Ovary (tissue), 7 donors: ENCODE measurements at regions not wholly inside any gene's neighbourhood (a gene's known extent, or its start where the extent isn't known, plus 50 kb on each side); places are given as distances from the start of the nearest gene placed in this dataset.

ENCODE experiments used
- DNase-seq, 5 donors: peaks; one replicate each; pipeline ENCODE4 v3.0.0-alpha.2; 2019 to 2020
- H3K27ac ChIP-seq, 2 donors: fragments of 200-600 bp; one replicate each; pipeline versions ENCODE4 v1.5.1 to v1.8.0; 2019 to 2022
- H3K27me3 ChIP-seq: fragments of 200-600 bp; one replicate; pipeline ENCODE4 v1.8.0; 2022
- H3K36me3 ChIP-seq: fragments of 200-600 bp; sonication (generic); one replicate; pipeline ENCODE4 v1.5.1; 2019
- H3K4me1 ChIP-seq: one replicate; pipeline ENCODE4 v1.8.1; 2013; ENCODE audit warnings: mild to moderate bottlenecking, moderate library complexity; ENCODE audit not compliant: insufficient read depth
- H3K4me3 ChIP-seq: fragments of 200-600 bp; sonication (generic); one replicate; pipeline ENCODE4 v1.5.1; 2017
- H3K9me3 ChIP-seq, 2 donors: fragments of 200-600 bp in 1 of 2; sonication (generic) in 1 of 2; one replicate each; pipeline versions ENCODE4 v1.5.1 to v1.8.1; 2013 to 2019; ENCODE audit warnings: mild to moderate bottlenecking in 1 of 2, moderate library complexity in 1 of 2
- CTCF ChIP-seq, 3 donors: fragments of 450-650 bp in 2 of 3; fragments of 200-600 bp in 1 of 3; IDR thresholded peaks; one replicate each; pipeline versions ENCODE4 v1.5.1 to v1.8.0; 2016 to 2022; ENCODE audit warnings: antibody characterized with exemption in 3 of 3, mild to moderate bottlenecking in 1 of 3
- EP300 ChIP-seq: sonication (generic); formaldehyde crosslinking; IDR thresholded peaks from one replicate; pipeline ENCODE4 v1.6.1; 2017; ENCODE audit warnings: antibody characterized with exemption
- POLR2A ChIP-seq: fragments of 450-650 bp; IDR thresholded peaks from one replicate; pipeline ENCODE4 v1.6.1; 2017; ENCODE audit warnings: antibody characterized with exemption, mild to moderate bottlenecking, moderate library complexity
- WGBS, 3 donors: extraction: QIAGEN DNeasy Blood & Tissue Kit in 1 of 3; methylation state at CpG; one replicate each; pipeline versions ENCODE4 v1.1.5 to v1.1.7; 2013 to 2017; 5-methylcytosine and 5-hydroxymethylcytosine counted together
- intact Hi-C, 4 donors: fragments of 100-400 bp; cut with DNase I; formaldehyde crosslinking; loops; one replicate each; pipeline versions ENCODE4 v1.11.0 to v1.15.1; 2022 to 2023
- donor health status: DM: no; HTN: no; CAD: no; lungs with moderate emphysema.
- donor health status: DM: no; HTN: no; CAD: no.
- donor health status: Bipolar disorder and iron deficiency.
- donor health status: DM: no; HTN: no; CAD: no.
- donor health status: DM: yes; HTN: yes; CAD: no.

GRCh38 chr5:167014401-167015056, 1276.9 kb upstream of the WWC1 start:
- intact Hi-C loops: no loop called here
- H3K36me3 ChIP-seq: no peaks in the 10 kb centered on the region
- no peaks in the 10 kb centered on the region for H3K27me3 ChIP-seq
- H3K9me3 ChIP-seq: no peaks in the 10 kb centered on the region
- TF ChIP-seq CTCF (IDR thresholded peaks at IDR 0.05): no peak
- no peak for TF ChIP-seq POLR2A
- TF ChIP-seq EP300: no peak
- H3K4me3 ChIP-seq: no peak overlapping the region
- H3K27ac ChIP-seq: no peak overlapping the region
- H3K4me1 ChIP-seq: no peaks in the 10 kb centered on the region
- WGBS, 3 donors: 18 to 28% (median 22%) methylated on average over 5 of the region's 5 CpGs
- no peak for DNase-seq

GRCh38 chr5:167020418-167020817, 1271.0 kb upstream of the WWC1 start:
- Histone ChIP-seq H3K4me1 (no peaks in the 10 kb centered on the region), H3K9me3 (no peaks in the 10 kb centered on the region), H3K36me3 (no peaks in the 10 kb centered on the region), H3K27ac (no peak overlapping the region), H3K27me3 (no peaks in the 10 kb centered on the region), H3K4me3 (no peak overlapping the region)
- no peak for DNase-seq
- TF ChIP-seq CTCF (IDR thresholded peaks at IDR 0.05) (no peak), EP300 (no peak), POLR2A (no peak)
- intact Hi-C loops: no loop called here
- 50 to 85% (median 67%) methylated on average over 1 of the region's 1 CpG for WGBS, 3 donors

- DNase-seq: no peak
- intact Hi-C loops: no loop called here
- no peaks in the 10 kb centered on the region for H3K4me1 ChIP-seq
- H3K27ac ChIP-seq: no peak overlapping the region
- WGBS, 3 donors: 2 to 5% (median 4%) methylated on average over 2 of the region's 2 CpGs
- H3K27me3 ChIP-seq: no peaks in the 10 kb centered on the region
- no peaks in the 10 kb centered on the region for H3K9me3 ChIP-seq
- TF ChIP-seq EP300 (no peak), CTCF (IDR thresholded peaks at IDR 0.05) (no peak), POLR2A (no peak)
- H3K4me3 ChIP-seq: no peak overlapping the region
- H3K36me3 ChIP-seq: no peaks in the 10 kb centered on the region
Measured at GRCh38 chr5:167029488-167029887, 1262.0 kb upstream of the WWC1 start.

- intact Hi-C loops: no loop called here
- no peak overlapping the region for H3K4me3 ChIP-seq
- H3K27ac ChIP-seq: no peak overlapping the region
- H3K27me3 ChIP-seq: no peaks in the 10 kb centered on the region
- H3K9me3 ChIP-seq: no peaks in the 10 kb centered on the region
- no peak for TF ChIP-seq EP300
- TF ChIP-seq CTCF (IDR thresholded peaks at IDR 0.05): no peak
- no peak for TF ChIP-seq POLR2A
- WGBS, 3 donors: 85 to 90% (median 89%) methylated on average over 17 of the region's 17 CpGs
- no peak for DNase-seq
- H3K36me3 ChIP-seq: no peaks in the 10 kb centered on the region
- H3K4me1 ChIP-seq: no peaks in the 10 kb centered on the region
Measured at GRCh38 chr5:167030500-167031120, 1260.8 kb upstream of the WWC1 start.
